GM12891 (cell line): ENCODE measurements at regions not wholly inside any gene's neighbourhood (a gene's known extent, or its start where the extent isn't known, plus 50 kb on each side); places are given as distances from the start of the nearest gene placed in this dataset.

Source experiments
- PAX5 ChIP-seq: IDR thresholded peaks from 2 replicates; pipeline ENCODE4 v1.6.1; 2011; ENCODE audit warnings: low read length, moderate library complexity, mild to moderate bottlenecking; ENCODE audit not compliant: insufficient read depth, severe bottlenecking
- POLR2A ChIP-seq: IDR thresholded peaks from 2 replicates; pipeline ENCODE4 v1.6.1; 2011; ENCODE audit warnings: low read depth, low read length, control low read depth
- POLR2AphosphoS5 ChIP-seq: IDR thresholded peaks from 2 replicates; pipeline ENCODE4 v1.6.1; 2011; ENCODE audit warnings: low read depth, low read length, control low read depth
- SPI1 ChIP-seq: IDR thresholded peaks from 2 replicates; pipeline ENCODE4 v1.6.1; 2011; ENCODE audit warnings: low read depth, low read length, control low read depth
- TAF1 ChIP-seq: IDR thresholded peaks from 2 replicates; pipeline ENCODE4 v1.6.1; 2011; ENCODE audit warnings: low read depth, low read length, control low read depth

DNA sequence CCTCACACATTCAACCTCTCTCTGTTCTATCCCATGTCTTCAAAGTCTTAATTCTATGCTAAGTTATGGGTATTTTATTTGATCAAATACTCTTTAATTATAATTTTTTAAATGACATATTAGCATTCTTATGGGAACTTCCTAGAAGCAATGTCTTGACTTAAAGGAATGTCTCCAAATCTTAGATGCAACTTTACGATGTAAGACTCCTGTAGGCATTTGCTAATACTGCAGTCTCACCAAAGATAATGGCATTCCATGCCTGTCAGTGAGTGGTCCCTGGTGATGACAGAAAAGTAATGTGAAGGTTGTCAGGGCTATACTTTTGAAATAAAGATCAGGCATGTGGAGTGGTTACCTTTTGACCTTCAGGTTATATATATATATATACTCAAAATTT lies 1654.2 kb upstream of the WWC1 start:
- TF ChIP-seq TAF1 (no peak), POLR2A (no peak), PAX5 (no peak), SPI1 (no peak), POLR2AphosphoS5 (no peak)
